K562 (cell line): ENCODE measurements at regions not wholly inside any gene's neighbourhood (a gene's known extent, or its start where the extent isn't known, plus 50 kb on each side); places are given as distances from the start of the nearest gene placed in this dataset.

Source experiments
- ARID1B ChIP-seq: fragments of 450-650 bp; IDR thresholded peaks from 2 replicates; pipeline ENCODE4 v1.6.1; 2016; ENCODE audit warnings: antibody characterized with exemption, mild to moderate bottlenecking, inconsistent platforms
- CEBPB ChIP-seq: fragments of 450-650 bp; IDR thresholded peaks from 2 replicates; pipeline ENCODE4 v1.6.1; 2016; ENCODE audit warnings: missing genetic modification characterization, missing compliant biosample characterization
- CEBPG ChIP-seq, 3 experiments: fragments of 200-800 bp in 1 of 3; sonication (Bioruptor generic) in 1 of 3; sonication (generic) in 1 of 3; formaldehyde crosslinking in 1 of 3; IDR thresholded peaks in 2 of 3; conservative IDR thresholded peaks in 1 of 3; 2 replicates each; pipeline versions ENCODE4 v1.6.1 to v1.8.0; 2016 to 2022; ENCODE audit warnings: missing compliant biosample characterization in 2 of 3, missing genetic modification characterization in 2 of 3, mild to moderate bottlenecking in 1 of 3, missing genetic modification reagents in 1 of 3
- DMBX1 ChIP-seq: fragments of 250-450 bp; sonication (Bioruptor Pico); IDR thresholded peaks from 2 replicates; pipeline ENCODE4 v1.8.0; 2022; ENCODE audit warnings: inconsistent platforms, mild to moderate bottlenecking, moderate library complexity, borderline replicate concordance
- MAFK ChIP-seq: IDR thresholded peaks from 2 replicates; pipeline ENCODE4 v1.6.1; 2011; ENCODE audit warnings: low read length, improper control_type of control experiment
- MYC ChIP-seq, 2 experiments: fragments of 250-450 bp in 1 of 2; sonication (Bioruptor Pico) in 1 of 2; IDR thresholded peaks; 2 replicates each; pipeline versions ENCODE4 v1.5.1 to v1.6.1; 2012 to 2021; ENCODE audit warnings: low read depth in 2 of 2, borderline replicate concordance in 1 of 2, improper control_type of control experiment in 1 of 2, low read length in 1 of 2, mild to moderate bottlenecking in 1 of 2, moderate library complexity in 1 of 2
- TAF15 ChIP-seq: fragments of 200-400 bp; formaldehyde crosslinking; IDR thresholded peaks from 2 replicates; pipeline ENCODE4 v1.6.1; 2017; ENCODE audit warnings: mild to moderate bottlenecking, low read depth, low read length, moderate library complexity
- ZNF239 ChIP-seq: fragments of 250-450 bp; sonication (Bioruptor Pico); IDR thresholded peaks from 2 replicates; pipeline ENCODE4 v1.4.0; 2020; ENCODE audit warnings: mild to moderate bottlenecking
- ZNF76 ChIP-seq: fragments of 250-450 bp; sonication (Bioruptor Pico); IDR thresholded peaks from 2 replicates; pipeline ENCODE4 v1.4.0; 2020; ENCODE audit warnings: mild to moderate bottlenecking, moderate library complexity, borderline replicate concordance
- ZNF766 ChIP-seq: fragments of 200-800 bp; sonication (Bioruptor generic); conservative IDR thresholded peaks from 2 replicates; pipeline ENCODE4 v1.6.1; 2016; ENCODE audit warnings: missing genetic modification characterization, missing compliant biosample characterization
- TF ChIP-seq, protein P1 (sequence below): sonication (generic); formaldehyde crosslinking; IDR thresholded peaks from 2 replicates; pipeline ENCODE4 v1.8.1; 2023; ENCODE audit warnings: mild to moderate bottlenecking, missing genetic modification reagents
- TF ChIP-seq, protein P2 (sequence below): fragments of 450-650 bp; IDR thresholded peaks from 2 replicates; pipeline ENCODE4 v1.6.1; 2017; ENCODE audit warnings: antibody characterized with exemption, mild to moderate bottlenecking

DNA sequence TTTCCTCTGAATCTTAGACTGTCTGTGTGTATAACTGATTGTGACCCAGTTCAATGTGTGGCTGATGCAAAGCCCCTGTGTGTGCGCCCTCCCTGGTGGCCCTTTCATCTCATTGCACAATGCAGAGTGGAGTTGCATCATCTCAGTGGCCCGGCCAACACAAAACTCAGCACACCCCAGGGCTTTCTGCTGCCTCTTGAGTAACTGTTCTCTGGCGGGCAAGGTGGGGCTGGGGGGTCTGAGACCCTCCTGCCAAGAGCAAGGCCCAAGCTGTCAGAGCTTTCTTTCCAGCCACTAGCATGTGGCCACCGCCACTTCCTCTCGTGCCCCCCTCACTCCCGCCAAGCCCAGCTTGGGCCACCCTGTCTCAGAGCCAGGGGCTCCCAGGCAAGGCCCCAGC is 80.7 kb upstream of the ALDH1L1 start (continued):
- TF ChIP-seq ZNF76 (CRISPR knock-in tag): 0 out of 2 replicates have a peak, but pooled peaks have one; percentile 30
- peak; percentile 21; the same call in 1 of the 2 replicates for TF ChIP-seq ZNF239 (CRISPR knock-in tag)
- TF ChIP-seq ZNF766 (CRISPR knock-in tag): peak; percentile 53; the same call in 1 of the 2 replicates
- 0 out of 2 replicates have a peak, but pooled peaks have one; percentile 56 for TF ChIP-seq DMBX1 (CRISPR knock-in tag)
- TF ChIP-seq MYC (IDR thresholded peaks at IDR 0.05; ENCODE audit: low read depth, low read length): 0 out of 2 replicates have a peak, but pooled peaks have one; percentile 21
- no peak for TF ChIP-seq MYC (CRISPR knock-in tag; IDR thresholded peaks at IDR 0.05; ENCODE audit: borderline replicate concordance, low read depth)
- no peak for TF ChIP-seq MAFK
- TF ChIP-seq, protein P1, sequence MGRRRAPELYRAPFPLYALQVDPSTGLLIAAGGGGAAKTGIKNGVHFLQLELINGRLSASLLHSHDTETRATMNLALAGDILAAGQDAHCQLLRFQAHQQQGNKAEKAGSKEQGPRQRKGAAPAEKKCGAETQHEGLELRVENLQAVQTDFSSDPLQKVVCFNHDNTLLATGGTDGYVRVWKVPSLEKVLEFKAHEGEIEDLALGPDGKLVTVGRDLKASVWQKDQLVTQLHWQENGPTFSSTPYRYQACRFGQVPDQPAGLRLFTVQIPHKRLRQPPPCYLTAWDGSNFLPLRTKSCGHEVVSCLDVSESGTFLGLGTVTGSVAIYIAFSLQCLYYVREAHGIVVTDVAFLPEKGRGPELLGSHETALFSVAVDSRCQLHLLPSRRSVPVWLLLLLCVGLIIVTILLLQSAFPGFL (CRISPR knock-in tag): no peak
- no peak for TF ChIP-seq TAF15
- TF ChIP-seq CEBPG (CRISPR knock-in tag; IDR thresholded peaks at IDR 0.05): peak; percentile 97
- peak; percentile 95 to 98 for TF ChIP-seq CEBPG (tag; conservative IDR thresholded peaks at IDR 0.05 in 1 of 2, IDR thresholded peaks at IDR 0.05 in 1 of 2)
- TF ChIP-seq ARID1B: peak; percentile 28; the same call in 1 of the 2 replicates
- TF ChIP-seq, protein P2, sequence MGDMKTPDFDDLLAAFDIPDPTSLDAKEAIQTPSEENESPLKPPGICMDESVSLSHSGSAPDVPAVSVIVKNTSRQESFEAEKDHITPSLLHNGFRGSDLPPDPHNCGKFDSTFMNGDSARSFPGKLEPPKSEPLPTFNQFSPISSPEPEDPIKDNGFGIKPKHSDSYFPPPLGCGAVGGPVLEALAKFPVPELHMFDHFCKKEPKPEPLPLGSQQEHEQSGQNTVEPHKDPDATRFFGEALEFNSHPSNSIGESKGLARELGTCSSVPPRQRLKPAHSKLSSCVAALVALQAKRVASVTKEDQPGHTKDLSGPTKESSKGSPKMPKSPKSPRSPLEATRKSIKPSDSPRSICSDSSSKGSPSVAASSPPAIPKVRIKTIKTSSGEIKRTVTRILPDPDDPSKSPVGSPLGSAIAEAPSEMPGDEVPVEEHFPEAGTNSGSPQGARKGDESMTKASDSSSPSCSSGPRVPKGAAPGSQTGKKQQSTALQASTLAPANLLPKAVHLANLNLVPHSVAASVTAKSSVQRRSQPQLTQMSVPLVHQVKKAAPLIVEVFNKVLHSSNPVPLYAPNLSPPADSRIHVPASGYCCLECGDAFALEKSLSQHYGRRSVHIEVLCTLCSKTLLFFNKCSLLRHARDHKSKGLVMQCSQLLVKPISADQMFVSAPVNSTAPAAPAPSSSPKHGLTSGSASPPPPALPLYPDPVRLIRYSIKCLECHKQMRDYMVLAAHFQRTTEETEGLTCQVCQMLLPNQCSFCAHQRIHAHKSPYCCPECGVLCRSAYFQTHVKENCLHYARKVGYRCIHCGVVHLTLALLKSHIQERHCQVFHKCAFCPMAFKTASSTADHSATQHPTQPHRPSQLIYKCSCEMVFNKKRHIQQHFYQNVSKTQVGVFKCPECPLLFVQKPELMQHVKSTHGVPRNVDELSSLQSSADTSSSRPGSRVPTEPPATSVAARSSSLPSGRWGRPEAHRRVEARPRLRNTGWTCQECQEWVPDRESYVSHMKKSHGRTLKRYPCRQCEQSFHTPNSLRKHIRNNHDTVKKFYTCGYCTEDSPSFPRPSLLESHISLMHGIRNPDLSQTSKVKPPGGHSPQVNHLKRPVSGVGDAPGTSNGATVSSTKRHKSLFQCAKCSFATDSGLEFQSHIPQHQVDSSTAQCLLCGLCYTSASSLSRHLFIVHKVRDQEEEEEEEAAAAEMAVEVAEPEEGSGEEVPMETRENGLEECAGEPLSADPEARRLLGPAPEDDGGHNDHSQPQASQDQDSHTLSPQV: 0 out of 2 replicates have a peak, but pooled peaks have one; percentile 27
- peak; percentile 92 for TF ChIP-seq CEBPB
